GM23338 (cell line): ENCODE measurements at regions not wholly inside any gene's neighbourhood (a gene's known extent, or its start where the extent isn't known, plus 50 kb on each side); places are given as distances from the start of the nearest gene placed in this dataset.

Experiments
- CTCF ChIP-seq, 2 experiments: fragments of 200-600 bp in 1 of 2; sonication (generic) in 1 of 2; conservative IDR thresholded peaks; 2 replicates each; pipeline versions ENCODE4 v1.5.1 to v1.6.1; 2016 to 2017; ENCODE audit warnings: antibody characterized with exemption in 2 of 2, low read depth in 2 of 2, mild to moderate bottlenecking in 2 of 2, moderate library complexity in 1 of 2
- REST ChIP-seq: IDR thresholded peaks from one replicate; pipeline ENCODE4 v1.6.1; 2018; ENCODE audit warnings: antibody characterized with exemption; ENCODE audit not compliant: unreplicated experiment

GRCh38 chrY:14444550-14444949, 79.8 kb upstream of the NLGN4Y start:
- TF ChIP-seq CTCF (conservative IDR thresholded peaks at IDR 0.05; ENCODE audit: low read depth in 2 of 2) (no peak), REST (no peak)
